ENCODE measurements at regions not wholly inside any gene's neighbourhood (a gene's known extent, or its start where the extent isn't known, plus 50 kb on each side); places are given as distances from the start of the nearest gene placed in this dataset.

DNA sequence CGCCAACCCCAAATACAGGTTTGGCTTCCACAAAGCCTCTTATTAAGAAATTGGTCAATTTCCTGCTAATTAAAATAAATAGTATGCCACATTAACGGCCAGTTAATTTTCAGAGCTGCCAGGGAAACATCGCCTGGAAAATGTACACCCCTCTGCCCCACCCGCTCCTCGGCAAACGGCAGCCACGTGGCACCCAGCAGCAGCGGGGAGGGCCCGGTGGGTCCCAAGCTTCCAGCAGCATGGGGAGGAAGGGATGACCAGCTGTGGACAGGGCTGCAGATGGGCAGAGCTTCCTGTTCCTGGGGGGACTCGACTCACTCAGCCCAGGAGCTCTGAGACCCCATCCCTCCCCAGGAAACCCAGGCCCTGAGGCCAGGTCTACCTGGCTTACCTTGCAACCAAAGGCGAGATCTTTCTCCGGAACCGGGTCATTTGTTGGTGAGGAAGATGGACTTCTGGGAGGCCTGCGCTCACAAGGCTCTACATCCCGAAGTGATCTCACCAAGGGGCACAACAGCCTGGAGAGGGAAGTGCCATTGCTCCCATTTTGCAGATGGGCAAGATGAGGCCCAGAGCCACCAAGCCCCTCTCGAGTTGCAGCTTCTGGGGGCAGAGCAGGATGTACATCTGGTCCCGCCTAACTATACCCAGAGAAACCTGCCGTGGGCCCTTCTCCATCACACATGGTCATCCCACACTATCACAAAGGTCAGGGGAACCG lies 68.3 kb downstream of the IGLL1 start:
- H3K9me3 ChIP-seq: no peaks in the 10 kb centered on the region
- no peak overlapping the region for H3K27ac ChIP-seq
- no peak overlapping the region for H3K4me3 ChIP-seq
- WGBS (ENCODE audit: insufficient coverage, low coverage, low lambda C conversion rate, missing lambda C conversion rate): 57% methylated on average over 11 of the region's 19 CpGs
- ATAC-seq: no peak
- no peak for DNase-seq
- intact Hi-C loops (cut with DNase I): loop anchor here in 1 of 2 donors (10.0 kb wide), 1 partner anchor 107 kb away; no protein-coding TSS in a partner anchor
- TF ChIP-seq POLR2A (IDR thresholded peaks at IDR 0.05): no peak
- TF ChIP-seq, protein P1, sequence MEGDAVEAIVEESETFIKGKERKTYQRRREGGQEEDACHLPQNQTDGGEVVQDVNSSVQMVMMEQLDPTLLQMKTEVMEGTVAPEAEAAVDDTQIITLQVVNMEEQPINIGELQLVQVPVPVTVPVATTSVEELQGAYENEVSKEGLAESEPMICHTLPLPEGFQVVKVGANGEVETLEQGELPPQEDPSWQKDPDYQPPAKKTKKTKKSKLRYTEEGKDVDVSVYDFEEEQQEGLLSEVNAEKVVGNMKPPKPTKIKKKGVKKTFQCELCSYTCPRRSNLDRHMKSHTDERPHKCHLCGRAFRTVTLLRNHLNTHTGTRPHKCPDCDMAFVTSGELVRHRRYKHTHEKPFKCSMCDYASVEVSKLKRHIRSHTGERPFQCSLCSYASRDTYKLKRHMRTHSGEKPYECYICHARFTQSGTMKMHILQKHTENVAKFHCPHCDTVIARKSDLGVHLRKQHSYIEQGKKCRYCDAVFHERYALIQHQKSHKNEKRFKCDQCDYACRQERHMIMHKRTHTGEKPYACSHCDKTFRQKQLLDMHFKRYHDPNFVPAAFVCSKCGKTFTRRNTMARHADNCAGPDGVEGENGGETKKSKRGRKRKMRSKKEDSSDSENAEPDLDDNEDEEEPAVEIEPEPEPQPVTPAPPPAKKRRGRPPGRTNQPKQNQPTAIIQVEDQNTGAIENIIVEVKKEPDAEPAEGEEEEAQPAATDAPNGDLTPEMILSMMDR (IDR thresholded peaks at IDR 0.05): no peak
- H3K36me3 ChIP-seq: no peaks in the 10 kb centered on the region
- H3K27me3 ChIP-seq: no peaks in the 10 kb centered on the region
- no peaks in the 10 kb centered on the region for H3K4me1 ChIP-seq

DNA sequence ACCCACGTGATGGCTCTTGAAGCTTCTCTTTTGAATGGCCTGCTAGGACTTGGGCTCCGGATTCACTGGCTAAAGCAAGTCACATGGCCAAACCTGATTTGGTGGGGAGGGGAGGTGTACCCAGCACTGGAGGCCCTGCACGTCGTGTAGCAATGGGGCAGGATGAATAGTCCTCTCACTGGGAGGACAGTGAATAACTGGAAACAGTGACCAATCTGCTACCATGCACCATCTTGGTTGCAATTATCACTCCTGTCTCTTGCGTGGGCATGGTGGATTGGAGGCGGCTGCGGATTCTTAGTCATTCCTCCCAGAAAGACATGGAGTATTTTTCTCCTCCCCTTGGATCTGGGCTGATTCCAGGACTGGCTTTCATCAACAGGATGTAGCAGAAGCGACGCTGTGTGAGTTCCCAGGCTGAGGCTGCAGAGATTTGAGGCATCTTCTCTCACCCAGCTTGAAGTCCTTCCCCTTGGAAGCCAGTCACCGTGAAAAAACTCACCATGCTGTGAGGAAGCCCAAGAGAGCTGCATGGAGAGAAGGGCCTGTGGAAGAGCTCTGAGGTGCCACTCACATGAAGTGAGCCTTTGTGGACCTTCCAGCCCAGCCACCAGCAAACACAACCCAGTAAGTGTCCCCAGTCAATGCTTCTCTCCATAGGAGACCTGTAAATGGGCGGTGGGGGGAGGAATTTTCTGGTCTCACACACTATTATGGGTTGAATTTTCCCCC lies 70.4 kb downstream of the IGLL1 start:
- whole genome bisulfite sequencing (ENCODE audit: insufficient coverage, low coverage, low lambda C conversion rate, missing lambda C conversion rate): 49% methylated on average over 5 of the region's 11 CpGs
- no peaks in the 10 kb centered on the region for H3K4me1 ChIP-seq
- DNase-seq (peak in 1 of 3 donors; percentile 23), ATAC-seq (peak; percentile 33 to 67 (median 42))
- H3K9me3 ChIP-seq: no peaks in the 10 kb centered on the region
- no peak overlapping the region for H3K4me3 ChIP-seq
- intact Hi-C loops (cut with DNase I): loop anchor here in 1 of 2 donors (10.0 kb wide), 1 partner anchor 105 kb away; no protein-coding TSS in a partner anchor
- no peak overlapping the region for H3K27ac ChIP-seq
- H3K27me3 ChIP-seq: no peaks in the 10 kb centered on the region
- H3K36me3 ChIP-seq: no peaks in the 10 kb centered on the region
- TF ChIP-seq, protein P1 (IDR thresholded peaks at IDR 0.05): no peak
- no peak for TF ChIP-seq POLR2A (IDR thresholded peaks at IDR 0.05)

DNA sequence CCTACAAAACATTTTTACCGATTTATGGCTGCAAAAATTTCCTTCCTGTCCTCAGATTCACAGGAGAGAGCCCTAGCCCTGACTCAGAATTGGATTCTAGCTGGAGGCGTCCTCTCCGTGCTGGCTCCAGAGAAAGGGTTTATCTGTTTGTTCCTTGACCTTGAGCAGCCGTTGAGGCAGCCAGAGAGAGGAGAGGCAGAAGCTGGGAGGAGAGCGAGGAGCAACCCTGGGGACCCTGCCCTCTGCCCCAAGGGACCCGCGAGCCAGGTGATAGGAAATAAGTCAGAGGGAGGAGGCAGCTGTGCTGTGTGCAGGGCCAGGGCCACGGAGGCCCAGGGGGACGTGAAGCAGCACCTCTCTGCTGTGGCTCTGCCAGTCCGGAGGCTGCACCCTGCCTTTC lies 75.6 kb downstream of the IGLL1 start:
- Histone ChIP-seq H3K27me3 (no peaks in the 10 kb centered on the region), H3K4me1 (no peaks in the 10 kb centered on the region), H3K27ac (no peak overlapping the region), H3K36me3 (no peaks in the 10 kb centered on the region), H3K9me3 (no peaks in the 10 kb centered on the region), H3K4me3 (no peak overlapping the region)
- TF ChIP-seq POLR2A (IDR thresholded peaks at IDR 0.05): no peak
- TF ChIP-seq, protein P1 (IDR thresholded peaks at IDR 0.05): no peak
- 60% methylated on average over 8 of the region's 10 CpGs for WGBS (ENCODE audit: insufficient coverage, low coverage, low lambda C conversion rate, missing lambda C conversion rate)
- intact Hi-C loops (cut with DNase I): no loop called here
- peak; percentile 32 to 60 (median 43) for ATAC-seq
- peak in 1 of 3 donors; percentile 39 for DNase-seq

DNA sequence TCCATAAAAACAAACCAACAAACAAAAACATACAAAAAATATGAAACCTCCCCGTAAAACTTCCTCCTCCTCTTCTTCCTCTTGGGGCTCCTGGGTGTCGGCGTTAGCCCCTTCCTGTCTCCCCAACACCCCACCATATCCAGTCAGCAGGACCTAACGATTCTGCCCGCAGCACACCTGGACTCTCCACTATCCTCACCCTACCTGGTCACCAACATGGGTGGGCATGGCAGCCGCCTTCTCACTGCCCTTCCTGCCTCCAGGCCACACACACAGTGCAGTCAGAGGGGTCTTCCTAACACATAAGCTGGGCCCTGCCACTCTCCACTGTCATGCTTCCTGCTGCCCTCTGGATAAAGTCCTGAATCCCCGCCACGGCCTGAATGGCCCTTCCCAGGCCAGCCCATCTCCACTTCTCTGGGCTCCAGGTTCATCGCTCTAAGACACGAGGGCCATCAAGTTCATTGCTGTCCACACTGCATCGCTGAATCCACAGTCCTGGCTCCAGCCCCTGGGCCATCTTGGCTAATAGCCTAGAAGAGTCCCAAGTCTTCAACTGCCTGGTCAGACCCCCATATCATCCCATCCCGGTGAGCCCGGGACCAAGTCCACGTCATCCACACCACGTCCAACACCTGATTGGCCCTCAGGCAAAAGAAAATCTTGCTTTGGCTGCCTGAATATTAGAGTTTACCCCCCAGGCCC lies 76.2 kb downstream of the IGLL1 start:
- Histone ChIP-seq H3K27me3 (no peaks in the 10 kb centered on the region), H3K4me3 (no peak overlapping the region), H3K9me3 (no peaks in the 10 kb centered on the region), H3K36me3 (no peaks in the 10 kb centered on the region), H3K4me1 (no peaks in the 10 kb centered on the region), H3K27ac (no peak overlapping the region)
- ATAC-seq (peak in 1 of 4 donors; percentile 23), DNase-seq (peak in 1 of 3 donors; percentile 27)
- 62% methylated on average over 12 of the region's 15 CpGs for WGBS (ENCODE audit: insufficient coverage, low coverage, low lambda C conversion rate, missing lambda C conversion rate)
- TF ChIP-seq POLR2A (IDR thresholded peaks at IDR 0.05): no peak
- TF ChIP-seq, protein P1 (IDR thresholded peaks at IDR 0.05): no peak
- intact Hi-C loops (cut with DNase I): no loop called here

All from right lobe of liver (tissue), 6 donors.